ENCODE measurements at regions not wholly inside any gene's neighbourhood (a gene's known extent, or its start where the extent isn't known, plus 50 kb on each side); places are given as distances from the start of the nearest gene placed in this dataset.

GRCh38 chr4:175253184-175253902 lies 335.2 kb downstream of the ADAM29 start:
- BruUV-seq (replicated peaks), result no TSS peak
- Histone ChIP-seq H3K27me3 (ENCODE audit: control insufficient read depth in 2 of 2, insufficient read depth in 2 of 2, low read length in 2 of 2) (no peaks in the 10 kb centered on the region), H3K79me2 (ENCODE audit: control insufficient read depth, insufficient read depth, low read length) (no peaks in the 10 kb centered on the region), H2AFZ (ENCODE audit: low read depth, low read length) (no peak overlapping the region), H3K9ac (ENCODE audit: insufficient read depth in 1 of 2, low read depth in 2 of 2, low read length in 2 of 2) (no peak overlapping the region), H3K36me3 (ENCODE audit: control insufficient read depth, insufficient read depth, low read length) (no peaks in the 10 kb centered on the region), H3K4me2 (ENCODE audit: insufficient read depth, low read length) (no peak overlapping the region), H4K20me1 (replicated peaks; ENCODE audit: control insufficient read depth, insufficient read depth, low read length) (no peaks in the 10 kb centered on the region), H3K4me1 (replicated peaks in 1 of 2; ENCODE audit: control insufficient read depth in 2 of 2, insufficient read depth in 2 of 2, low read length in 2 of 2) (no peaks in the 10 kb centered on the region), H3K27ac (ENCODE audit: extremely low read depth, low read depth, low read length) (no peak overlapping the region), H3K4me3 (no peak overlapping the region), H3K9me1 (ENCODE audit: control insufficient read depth, insufficient read depth, low read length) (no peaks in the 10 kb centered on the region), H3K9me3 (replicated peaks; ENCODE audit: control insufficient read depth, insufficient read depth, low read depth, low read length) (no peaks in the 10 kb centered on the region)
- WGBS (ENCODE audit: insufficient coverage, low coverage, missing lambda C conversion rate), result 9% methylated on average over 8 of the region's 8 CpGs
- FAIRE-seq, result no peak
- no peak for DNase-seq (ENCODE audit: extremely low read depth in 1 of 4, low spot score in 3 of 4)
- ChIA-PET POLR2A (no interaction called here), CTCF (ENCODE audit: low intra/inter-chr PET ratio) (no interaction called here)
- ATAC-seq, result no peak
- in situ Hi-C loops (cut with MboI) (no loop called here), intact Hi-C loops (cut with micrococcal nuclease) (no loop called here)
- no peak for TF ChIP-seq ZNF146 (CRISPR knock-in tag; IDR thresholded peaks at IDR 0.05; ENCODE audit: unreplicated experiment)
- no peak for TF ChIP-seq ZNF699 (CRISPR knock-in tag; IDR thresholded peaks at IDR 0.05; ENCODE audit: insufficient replicate concordance)
- no peak for TF ChIP-seq ZNF121 (CRISPR knock-in tag; conservative IDR thresholded peaks at IDR 0.05)
- TF ChIP-seq HBP1 (CRISPR knock-in tag; IDR thresholded peaks at IDR 0.05), result no peak
- no peak for TF ChIP-seq ZNF384 (IDR thresholded peaks at IDR 0.05; ENCODE audit: low read depth, low read length)
- no peak for TF ChIP-seq FOS (IDR thresholded peaks at IDR 0.05; ENCODE audit: extremely low read depth, insufficient read length)
- no peak for TF ChIP-seq MAZ (CRISPR knock-in tag; conservative IDR thresholded peaks at IDR 0.05 in 1 of 2, IDR thresholded peaks at IDR 0.05 in 1 of 2)
- no peak for TF ChIP-seq MGA (IDR thresholded peaks at IDR 0.05)
- TF ChIP-seq SRSF1 (IDR thresholded peaks at IDR 0.05; ENCODE audit: low read depth, low read length), result no peak

All from K562 (cell line).